ENCODE measurements at regions not wholly inside any gene's neighbourhood (a gene's known extent, or its start where the extent isn't known, plus 50 kb on each side); places are given as distances from the start of the nearest gene placed in this dataset.
"Not testable (repeated sequence)": the region's sequence is repeated elsewhere in the genome, so short reads cannot be mapped to it uniquely, and the experiment has no call there.

- TF ChIP-seq, protein P1, sequence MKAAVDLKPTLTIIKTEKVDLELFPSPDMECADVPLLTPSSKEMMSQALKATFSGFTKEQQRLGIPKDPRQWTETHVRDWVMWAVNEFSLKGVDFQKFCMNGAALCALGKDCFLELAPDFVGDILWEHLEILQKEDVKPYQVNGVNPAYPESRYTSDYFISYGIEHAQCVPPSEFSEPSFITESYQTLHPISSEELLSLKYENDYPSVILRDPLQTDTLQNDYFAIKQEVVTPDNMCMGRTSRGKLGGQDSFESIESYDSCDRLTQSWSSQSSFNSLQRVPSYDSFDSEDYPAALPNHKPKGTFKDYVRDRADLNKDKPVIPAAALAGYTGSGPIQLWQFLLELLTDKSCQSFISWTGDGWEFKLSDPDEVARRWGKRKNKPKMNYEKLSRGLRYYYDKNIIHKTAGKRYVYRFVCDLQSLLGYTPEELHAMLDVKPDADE (IDR thresholded peaks at IDR 0.05) = no peak
- TF ChIP-seq ZNF114 (CRISPR knock-in tag; IDR thresholded peaks at IDR 0.05) (no peak), JUNB (IDR thresholded peaks at IDR 0.05; ENCODE audit: unreplicated experiment) (no peak), POLR2AphosphoS5 (IDR thresholded peaks at IDR 0.05; ENCODE audit: low read depth) (no peak), EZH2 (IDR thresholded peaks at IDR 0.05; ENCODE audit: low read depth, unreplicated experiment) (no peak), ZNF331 (CRISPR knock-in tag; IDR thresholded peaks at IDR 0.05; ENCODE audit: low read depth) (no peak)
- TF ChIP-seq, protein P2, sequence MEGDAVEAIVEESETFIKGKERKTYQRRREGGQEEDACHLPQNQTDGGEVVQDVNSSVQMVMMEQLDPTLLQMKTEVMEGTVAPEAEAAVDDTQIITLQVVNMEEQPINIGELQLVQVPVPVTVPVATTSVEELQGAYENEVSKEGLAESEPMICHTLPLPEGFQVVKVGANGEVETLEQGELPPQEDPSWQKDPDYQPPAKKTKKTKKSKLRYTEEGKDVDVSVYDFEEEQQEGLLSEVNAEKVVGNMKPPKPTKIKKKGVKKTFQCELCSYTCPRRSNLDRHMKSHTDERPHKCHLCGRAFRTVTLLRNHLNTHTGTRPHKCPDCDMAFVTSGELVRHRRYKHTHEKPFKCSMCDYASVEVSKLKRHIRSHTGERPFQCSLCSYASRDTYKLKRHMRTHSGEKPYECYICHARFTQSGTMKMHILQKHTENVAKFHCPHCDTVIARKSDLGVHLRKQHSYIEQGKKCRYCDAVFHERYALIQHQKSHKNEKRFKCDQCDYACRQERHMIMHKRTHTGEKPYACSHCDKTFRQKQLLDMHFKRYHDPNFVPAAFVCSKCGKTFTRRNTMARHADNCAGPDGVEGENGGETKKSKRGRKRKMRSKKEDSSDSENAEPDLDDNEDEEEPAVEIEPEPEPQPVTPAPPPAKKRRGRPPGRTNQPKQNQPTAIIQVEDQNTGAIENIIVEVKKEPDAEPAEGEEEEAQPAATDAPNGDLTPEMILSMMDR (conservative IDR thresholded peaks at IDR 0.05; ENCODE audit: low read depth in 2 of 2) = no peak
Observed at GRCh38 chr16:47976636-47977210, 179.1 kb downstream of the ABCC12 start (continued).

DNA sequence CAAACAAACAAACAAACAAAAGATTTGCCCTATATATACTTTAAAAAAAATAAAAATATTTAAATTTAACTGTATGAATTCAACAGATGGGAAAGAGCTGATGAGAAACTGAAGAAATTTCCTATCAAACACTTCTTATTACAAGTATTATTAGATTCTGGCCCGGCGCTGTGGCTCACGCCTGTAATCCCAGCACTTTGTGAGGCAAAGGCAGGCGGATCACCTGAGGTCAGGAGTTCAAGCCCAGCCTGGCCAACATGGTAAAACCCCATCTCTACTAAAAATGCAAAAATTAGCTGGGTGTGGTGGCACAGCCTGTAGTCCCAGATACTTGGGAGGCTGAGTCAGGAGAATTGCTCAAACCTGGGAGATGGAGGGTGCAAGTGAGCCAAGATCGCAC is 180.8 kb downstream of the ABCC12 start:
- H2AFZ ChIP-seq; H3K4me3 Mint-ChIP-seq; H3K4me2 ChIP-seq; H3F3A ChIP-seq (replicated peaks; ENCODE audit: low read depth); DNase-seq (ENCODE audit: low spot score); H3K4me1 ChIP-seq (ENCODE audit: insufficient read depth); H3K36me3 ChIP-seq (ENCODE audit: insufficient read depth); H3K4me1 Mint-ChIP-seq; H3K27ac ChIP-seq (ENCODE audit: low read depth); H3K27me3 ChIP-seq (ENCODE audit: insufficient read depth); H3K9me2 ChIP-seq (ENCODE audit: insufficient read depth); H3K4me3 ChIP-seq; H3K9me3 Mint-ChIP-seq; H3K27ac Mint-ChIP-seq; H3K79me2 ChIP-seq (replicated peaks; ENCODE audit: insufficient read depth); H3K27me3 Mint-ChIP-seq (ENCODE audit: insufficient read depth, low read depth, poor library complexity); ATAC-seq; H3K36me3 Mint-ChIP-seq (ENCODE audit: low read depth); H4K20me1 ChIP-seq (replicated peaks; ENCODE audit: insufficient read depth): not testable (repeated sequence)

GRCh38 chr16:47973552-47973951 is 182.2 kb downstream of the ABCC12 start:
- Histone ChIP-seq H3F3A (replicated peaks; ENCODE audit: low read depth) (no peaks in the 10 kb centered on the region), H3K4me1 (ENCODE audit: insufficient read depth) (no peaks in the 10 kb centered on the region; the same call in 1 of the 2 replicates), H3K27ac (ENCODE audit: low read depth) (no peak overlapping the region), H3K4me3 (no peak overlapping the region), H3K79me2 (replicated peaks; ENCODE audit: insufficient read depth) (no peaks in the 10 kb centered on the region), H3K27me3 (ENCODE audit: insufficient read depth) (no peaks in the 10 kb centered on the region), H4K20me1 (replicated peaks; ENCODE audit: insufficient read depth) (no peaks in the 10 kb centered on the region), H2AFZ (no peak overlapping the region), H3K36me3 (ENCODE audit: insufficient read depth) (no peaks in the 10 kb centered on the region), H3K4me2 (no peak overlapping the region), H3K9me2 (ENCODE audit: insufficient read depth) (no peaks in the 10 kb centered on the region)
- Mint-ChIP-seq H3K36me3 (ENCODE audit: low read depth) (no peaks in the 10 kb centered on the region), H3K27me3 (ENCODE audit: insufficient read depth, low read depth, poor library complexity) (peaks cover 3% of the 10 kb centered on the region), H3K27ac (no peak overlapping the region), H3K9me3 (no peaks in the 10 kb centered on the region), H3K4me1 (peaks cover 4% of the 10 kb centered on the region; the same call in 2 of the 3 replicates), H3K4me3 (no peak overlapping the region)
- DNase-seq (ENCODE audit: low spot score) (no peak), ATAC-seq (no peak)
- TF ChIP-seq JUNB (IDR thresholded peaks at IDR 0.05; ENCODE audit: unreplicated experiment) (no peak), NANOG (IDR thresholded peaks at IDR 0.05; ENCODE audit: borderline replicate concordance) (no peak), EZH2 (IDR thresholded peaks at IDR 0.05; ENCODE audit: low read depth, unreplicated experiment) (no peak), CREB1 (CRISPR knock-in tag; IDR thresholded peaks at IDR 0.05; ENCODE audit: low read depth) (no peak), REST (IDR thresholded peaks at IDR 0.05; ENCODE audit: unreplicated experiment) (no peak)
